GM12872 (cell line): ENCODE measurements at regions not wholly inside any gene's neighbourhood (a gene's known extent, or its start where the extent isn't known, plus 50 kb on each side); places are given as distances from the start of the nearest gene placed in this dataset.

ENCODE experiments used
- TF ChIP-seq, protein P1 (sequence below): IDR thresholded peaks from 3 replicates; pipeline ENCODE4 v1.5.1; 2011; ENCODE audit warnings: low read depth, mild to moderate bottlenecking, low read length, moderate library complexity; ENCODE audit not compliant: insufficient read depth

DNA sequence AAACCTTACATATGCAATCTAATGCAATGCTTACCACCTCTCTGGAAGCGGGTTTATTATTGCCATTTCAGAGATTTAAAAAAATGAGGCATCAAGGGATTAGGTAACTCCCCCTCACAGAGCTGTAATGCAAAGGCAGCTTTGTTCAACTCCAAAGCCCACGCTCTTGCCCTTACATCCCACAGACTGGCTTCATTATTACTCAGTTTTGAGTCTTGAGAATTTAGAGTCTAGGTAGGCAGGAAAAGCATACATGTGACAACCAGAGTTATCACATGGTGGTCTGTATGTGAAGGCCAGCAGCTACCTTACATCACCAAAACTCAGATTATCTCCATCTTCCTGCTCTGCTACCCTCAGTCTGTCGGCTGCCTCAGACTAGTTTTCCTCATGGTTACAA, 326.9 kb downstream of the UACA start:
- TF ChIP-seq, protein P1, sequence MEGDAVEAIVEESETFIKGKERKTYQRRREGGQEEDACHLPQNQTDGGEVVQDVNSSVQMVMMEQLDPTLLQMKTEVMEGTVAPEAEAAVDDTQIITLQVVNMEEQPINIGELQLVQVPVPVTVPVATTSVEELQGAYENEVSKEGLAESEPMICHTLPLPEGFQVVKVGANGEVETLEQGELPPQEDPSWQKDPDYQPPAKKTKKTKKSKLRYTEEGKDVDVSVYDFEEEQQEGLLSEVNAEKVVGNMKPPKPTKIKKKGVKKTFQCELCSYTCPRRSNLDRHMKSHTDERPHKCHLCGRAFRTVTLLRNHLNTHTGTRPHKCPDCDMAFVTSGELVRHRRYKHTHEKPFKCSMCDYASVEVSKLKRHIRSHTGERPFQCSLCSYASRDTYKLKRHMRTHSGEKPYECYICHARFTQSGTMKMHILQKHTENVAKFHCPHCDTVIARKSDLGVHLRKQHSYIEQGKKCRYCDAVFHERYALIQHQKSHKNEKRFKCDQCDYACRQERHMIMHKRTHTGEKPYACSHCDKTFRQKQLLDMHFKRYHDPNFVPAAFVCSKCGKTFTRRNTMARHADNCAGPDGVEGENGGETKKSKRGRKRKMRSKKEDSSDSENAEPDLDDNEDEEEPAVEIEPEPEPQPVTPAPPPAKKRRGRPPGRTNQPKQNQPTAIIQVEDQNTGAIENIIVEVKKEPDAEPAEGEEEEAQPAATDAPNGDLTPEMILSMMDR = no peak

DNA sequence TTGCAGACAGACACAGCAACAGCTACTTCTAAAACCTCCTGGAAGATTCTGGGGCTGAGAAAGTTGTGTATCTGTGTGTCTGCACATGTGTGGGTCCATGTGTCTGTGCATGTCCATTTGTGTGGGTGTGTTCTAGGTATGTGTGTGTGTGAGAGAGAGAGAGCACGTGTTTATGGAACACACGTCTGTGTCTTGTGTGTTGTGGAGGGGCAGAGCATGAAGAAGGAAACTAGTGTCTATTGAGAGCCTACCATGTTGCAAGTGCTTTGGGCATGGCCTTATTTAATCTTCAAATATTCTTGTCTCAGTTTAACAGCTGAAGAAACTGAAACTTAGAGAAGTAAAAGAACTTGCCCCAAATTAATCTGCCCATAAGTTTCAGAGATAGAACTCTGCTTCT, 327.5 kb downstream of the UACA start:
- TF ChIP-seq, protein P1 = no peak

DNA sequence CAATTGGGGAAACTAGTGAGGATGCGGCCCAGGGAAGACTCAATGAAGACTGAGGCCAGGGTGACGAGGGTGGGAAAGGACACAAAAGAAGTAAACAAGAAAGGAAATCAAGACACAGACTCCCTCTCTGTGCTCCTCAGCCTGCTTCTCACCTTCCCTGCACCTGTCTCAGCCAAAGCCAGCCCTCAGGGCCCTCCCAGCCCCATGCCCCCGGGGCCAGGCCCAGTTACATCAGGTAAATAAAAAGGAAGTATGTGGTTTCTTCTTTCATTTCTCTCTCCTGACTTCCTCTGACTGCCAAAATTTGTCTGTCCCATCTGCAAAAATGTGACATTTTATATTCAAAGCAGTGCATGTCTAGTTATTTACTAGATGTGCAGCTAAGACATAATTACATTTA, 328.0 kb downstream of the UACA start:
- TF ChIP-seq, protein P1 = no peak

DNA sequence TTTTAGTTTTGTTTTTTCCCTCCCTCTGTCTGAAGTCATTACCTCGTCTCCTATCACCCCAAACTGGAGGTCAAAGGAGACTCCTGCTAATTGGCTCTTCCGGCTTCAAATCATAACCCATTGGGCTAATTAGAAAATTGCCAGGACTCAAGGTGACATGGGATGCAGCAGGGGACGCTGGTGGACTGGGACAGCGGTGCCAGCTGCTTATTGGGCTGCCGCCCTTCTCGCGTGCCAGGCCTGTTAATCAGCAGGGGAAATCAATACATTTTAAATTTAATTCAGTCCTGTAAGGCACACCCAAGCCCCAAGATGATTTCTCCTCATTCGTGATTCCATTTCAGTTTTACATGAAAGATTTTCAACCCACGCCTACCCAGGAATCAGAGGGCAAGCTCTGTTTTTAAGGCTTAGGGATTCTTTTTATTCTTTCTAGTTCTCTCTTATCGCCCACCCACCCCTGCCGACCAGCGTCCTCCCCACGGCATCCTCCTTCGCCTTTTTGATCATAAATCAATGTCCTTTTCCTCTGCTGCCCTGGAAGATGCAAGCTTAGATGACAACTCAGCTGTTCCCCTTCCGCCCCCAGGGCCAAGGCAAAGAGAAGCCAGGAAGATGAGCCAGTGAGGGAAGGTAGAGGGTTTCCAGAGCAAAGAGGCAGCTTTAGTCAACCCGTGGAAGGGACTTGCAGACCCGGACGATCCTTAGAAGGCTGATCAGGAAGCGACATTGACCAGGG, 329.6 kb downstream of the UACA start:
- TF ChIP-seq, protein P1 = no peak

DNA sequence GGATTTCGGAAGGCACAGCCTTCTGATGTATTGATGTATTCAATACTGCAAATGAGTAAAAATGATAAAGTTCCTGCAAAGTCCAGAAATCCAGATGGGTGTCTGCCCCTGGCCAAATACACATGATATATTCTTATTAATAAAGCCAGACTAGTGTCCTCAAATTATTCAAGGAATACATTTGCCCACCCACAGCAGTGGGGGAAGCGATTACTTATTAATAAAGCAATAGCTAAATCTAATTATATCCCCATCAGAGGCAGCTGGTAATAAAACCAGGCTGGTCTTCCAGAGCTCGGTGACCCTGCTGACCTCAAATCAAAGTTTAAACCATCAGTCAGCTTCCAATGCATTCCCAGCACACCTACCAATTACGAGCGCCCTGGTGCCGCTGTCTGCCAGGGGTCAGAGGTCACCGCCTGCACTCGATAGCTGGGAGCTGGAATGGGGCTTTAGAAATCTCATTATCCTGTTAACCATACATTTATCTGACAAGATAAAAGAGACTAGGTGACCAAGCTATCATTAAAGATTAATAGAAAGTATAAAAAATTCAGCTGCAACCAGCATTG, 330.3 kb downstream of the UACA start:
- TF ChIP-seq, protein P1 = no peak

DNA sequence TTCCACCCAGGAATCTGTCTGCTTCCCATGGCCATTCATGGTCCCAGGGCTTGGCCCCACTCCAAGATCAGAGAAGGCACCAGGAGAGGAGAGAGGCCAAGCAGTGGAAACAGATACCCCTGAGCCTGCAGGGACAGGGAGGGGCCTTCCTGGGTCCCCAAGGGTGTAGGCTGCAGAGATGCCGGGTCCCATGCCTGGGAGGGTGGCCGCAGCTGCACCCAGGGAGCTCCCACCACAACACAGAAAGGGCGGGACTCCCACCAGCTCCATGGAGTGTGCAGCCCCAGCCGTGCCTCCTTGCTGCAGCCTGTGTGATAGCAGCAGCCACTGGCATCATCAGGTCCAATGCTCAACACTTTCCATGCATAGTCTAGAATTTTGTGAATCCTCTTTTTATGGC, 331.5 kb downstream of the UACA start:
- TF ChIP-seq, protein P1 = no peak

DNA sequence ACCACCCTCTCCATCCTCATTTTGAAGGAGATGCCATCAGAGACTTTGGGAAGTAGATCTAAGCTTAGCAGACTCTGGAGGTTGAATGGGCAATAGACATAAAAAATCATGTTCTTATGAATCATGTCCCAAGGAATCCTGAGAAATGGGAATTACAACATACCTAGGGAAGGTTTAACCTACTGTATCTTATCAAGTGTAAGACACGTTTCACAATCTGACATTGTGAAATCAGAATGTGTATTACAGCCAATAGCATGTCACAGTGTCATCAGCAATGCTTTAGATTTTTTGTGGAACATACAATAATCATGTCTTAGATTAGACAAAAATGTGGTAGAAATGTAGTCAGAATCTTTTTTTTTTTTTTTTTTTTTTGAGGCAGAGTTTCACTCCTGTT, 332.4 kb upstream of the TLE3 start:
- TF ChIP-seq, protein P1 = no peak
